Brain microvascular endothelial cell (primary cell): ENCODE measurements at regions not wholly inside any gene's neighbourhood (a gene's known extent, or its start where the extent isn't known, plus 50 kb on each side); places are given as distances from the start of the nearest gene placed in this dataset.

Experiments used
- DNase-seq: peaks from one replicate; pipeline ENCODE4 v3.0.0-alpha.2; 2020
- H3K27ac ChIP-seq: fragments of 250-450 bp; sonication (Bioruptor Pico); 2 replicates; pipeline ENCODE4 v1.5.1; 2020; ENCODE audit warnings: mild to moderate bottlenecking, moderate library complexity
- H3K27me3 ChIP-seq: fragments of 250-450 bp; sonication (Bioruptor Pico); replicated peaks from 2 replicates; pipeline ENCODE4 v1.5.1; 2020; ENCODE audit warnings: mild to moderate bottlenecking
- H3K36me3 ChIP-seq: fragments of 250-450 bp; sonication (Bioruptor Pico); replicated peaks from 2 replicates; pipeline ENCODE4 v1.5.1; 2020; ENCODE audit warnings: mild to moderate bottlenecking
- H3K4me3 ChIP-seq: 2 replicates; pipeline ENCODE4 v1.5.1; 2011; ENCODE audit warnings: low read depth, mild to moderate bottlenecking, control low read depth, low read length, moderate library complexity
- CTCF ChIP-seq: IDR thresholded peaks from 2 replicates; pipeline ENCODE4 v1.5.1; 2011; ENCODE audit warnings: low read depth, mild to moderate bottlenecking, moderate library complexity, low read length, control low read depth, inconsistent platforms; ENCODE audit errors: missing control alignments
- in situ Hi-C: cut with HindIII; loops from 2 replicates; pipeline ENCODE4 v1.10.0; 2017; ENCODE audit warnings: low sequenced_read_pairs, low pct_ligation_motif_present

GRCh38 chr4:178102139-178102538 lies 659.9 kb upstream of the AGA start:
- no peaks in the 10 kb centered on the region for H3K27me3 ChIP-seq
- TF ChIP-seq CTCF = no peak
- no peak overlapping the region for H3K27ac ChIP-seq
- in situ Hi-C loops = no loop called here
- DNase-seq = no peak
- no peaks in the 10 kb centered on the region for H3K36me3 ChIP-seq
- no peak overlapping the region for H3K4me3 ChIP-seq

DNA sequence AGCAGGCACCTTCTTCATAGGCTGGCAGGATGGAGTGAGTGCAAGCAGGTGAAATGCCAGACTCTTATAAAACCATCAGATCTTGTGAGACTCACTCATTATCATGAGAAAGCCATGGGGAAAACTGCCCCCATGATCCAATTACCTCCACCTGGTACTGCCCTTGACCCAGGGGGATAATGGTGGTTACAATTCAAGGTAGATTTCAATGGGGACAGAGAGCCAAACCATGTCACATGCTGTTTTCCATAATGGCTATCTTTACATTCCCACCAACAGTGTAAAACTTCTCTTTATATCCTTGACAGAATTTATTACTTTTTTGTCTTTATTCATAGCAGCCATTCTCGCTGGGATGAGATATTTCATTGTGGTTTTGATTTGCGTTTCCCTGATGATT lies 663.0 kb upstream of the AGA start:
- no peak for TF ChIP-seq CTCF
- in situ Hi-C loops = no loop called here

DNA sequence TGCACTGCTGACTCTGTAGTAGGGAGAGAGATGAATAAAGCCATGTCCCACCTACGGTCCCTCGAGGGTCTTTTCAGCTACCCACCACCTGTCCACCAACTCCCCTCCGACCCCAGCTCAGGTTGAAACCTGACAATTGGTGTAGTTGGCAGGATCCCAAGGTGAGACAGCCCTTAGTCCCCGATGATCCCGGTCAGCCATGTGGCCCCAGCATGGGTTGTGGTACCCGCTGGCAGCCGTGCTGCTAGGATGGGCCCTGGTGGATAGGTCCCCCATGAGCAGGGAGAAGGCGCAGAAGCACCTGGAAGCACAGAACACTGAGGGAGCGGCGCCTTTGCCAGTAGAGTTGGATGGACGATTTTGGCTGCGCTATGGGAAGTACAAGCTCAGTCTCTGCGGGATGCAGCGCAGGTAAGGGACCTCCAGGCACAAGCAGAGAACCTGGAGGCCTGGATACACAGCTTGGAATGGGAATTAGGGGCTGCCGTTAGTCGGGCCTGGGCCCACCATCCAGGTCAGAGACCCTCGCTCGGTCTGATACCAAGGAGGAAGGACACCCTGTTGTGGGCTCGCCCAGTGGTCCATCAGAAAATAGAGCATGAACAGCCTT lies 694.6 kb upstream of the AGA start:
- in situ Hi-C loops = no loop called here
- H3K4me3 ChIP-seq = no peak overlapping the region
- H3K36me3 ChIP-seq = no peaks in the 10 kb centered on the region
- no peak overlapping the region for H3K27ac ChIP-seq
- H3K27me3 ChIP-seq = no peaks in the 10 kb centered on the region
- DNase-seq = no peak
- TF ChIP-seq CTCF = no peak

More for the DNA sequence above, 663.0 kb upstream of the AGA start:
- no peaks in the 10 kb centered on the region for H3K36me3 ChIP-seq
- no peak overlapping the region for H3K27ac ChIP-seq
- H3K4me3 ChIP-seq = no peak overlapping the region
- H3K27me3 ChIP-seq = no peaks in the 10 kb centered on the region
- no peak for DNase-seq

GRCh38 chr4:178137732-178138471 lies 695.7 kb upstream of the AGA start:
- in situ Hi-C loops = no loop called here
- no peak overlapping the region for H3K4me3 ChIP-seq
- no peak for TF ChIP-seq CTCF
- no peak for DNase-seq
- no peaks in the 10 kb centered on the region for H3K27me3 ChIP-seq
- H3K36me3 ChIP-seq = no peaks in the 10 kb centered on the region
- H3K27ac ChIP-seq = no peak overlapping the region

- in situ Hi-C loops = no loop called here
- DNase-seq = no peak
- no peak for TF ChIP-seq CTCF
- Histone ChIP-seq H3K27ac (no peak overlapping the region), H3K36me3 (no peaks in the 10 kb centered on the region), H3K4me3 (no peak overlapping the region), H3K27me3 (no peaks in the 10 kb centered on the region)
Measured at GRCh38 chr4:178138491-178138890, 696.3 kb upstream of the AGA start.

- in situ Hi-C loops = no loop called here
- H3K4me3 ChIP-seq = no peak overlapping the region
- H3K27ac ChIP-seq = no peak overlapping the region
- DNase-seq = no peak
- TF ChIP-seq CTCF = no peak
- no peaks in the 10 kb centered on the region for H3K36me3 ChIP-seq
- H3K27me3 ChIP-seq = no peaks in the 10 kb centered on the region
Measured at GRCh38 chr4:178140326-178140915, 698.2 kb upstream of the AGA start.
